Progenitor cell of endocrine pancreas (in vitro differentiated cells): ENCODE measurements at regions not wholly inside any gene's neighbourhood (a gene's known extent, or its start where the extent isn't known, plus 50 kb on each side); places are given as distances from the start of the nearest gene placed in this dataset.

Experiments used
- DNase-seq: peaks from one replicate; pipeline ENCODE4 v3.0.0; 2021; ENCODE audit warnings: low spot score; ENCODE audit not compliant: unreplicated experiment
- H3K27ac Mint-ChIP-seq: 2 replicates; pipeline ENCODE4 v1.8.0; 2021; ENCODE audit warnings: mild to moderate bottlenecking, moderate library complexity, mixed read lengths
- H3K27me3 Mint-ChIP-seq: 2 replicates; pipeline ENCODE4 v1.8.0; 2021; ENCODE audit warnings: mixed read lengths
- H3K36me3 Mint-ChIP-seq: 2 replicates; pipeline ENCODE4 v1.8.0; 2022; ENCODE audit warnings: mixed read lengths; ENCODE audit not compliant: insufficient read depth
- H3K4me1 Mint-ChIP-seq: 2 replicates; pipeline ENCODE4 v1.8.0; 2021; ENCODE audit warnings: low read depth, mixed read lengths
- H3K4me3 Mint-ChIP-seq: 2 replicates; pipeline ENCODE4 v1.8.0; 2021; ENCODE audit warnings: low read depth, mild to moderate bottlenecking, moderate library complexity, mixed read lengths
- H3K9me3 Mint-ChIP-seq: 2 replicates; pipeline ENCODE4 v1.8.0; 2021; ENCODE audit warnings: low read depth, mixed read lengths
- TF ChIP-seq, protein P1 (sequence below): fragments of 200-600 bp; sonication (generic); IDR thresholded peaks from one replicate; pipeline ENCODE4 v1.5.0; 2021; ENCODE audit warnings: antibody characterized with exemption, mild to moderate bottlenecking; ENCODE audit not compliant: unreplicated experiment

DNA sequence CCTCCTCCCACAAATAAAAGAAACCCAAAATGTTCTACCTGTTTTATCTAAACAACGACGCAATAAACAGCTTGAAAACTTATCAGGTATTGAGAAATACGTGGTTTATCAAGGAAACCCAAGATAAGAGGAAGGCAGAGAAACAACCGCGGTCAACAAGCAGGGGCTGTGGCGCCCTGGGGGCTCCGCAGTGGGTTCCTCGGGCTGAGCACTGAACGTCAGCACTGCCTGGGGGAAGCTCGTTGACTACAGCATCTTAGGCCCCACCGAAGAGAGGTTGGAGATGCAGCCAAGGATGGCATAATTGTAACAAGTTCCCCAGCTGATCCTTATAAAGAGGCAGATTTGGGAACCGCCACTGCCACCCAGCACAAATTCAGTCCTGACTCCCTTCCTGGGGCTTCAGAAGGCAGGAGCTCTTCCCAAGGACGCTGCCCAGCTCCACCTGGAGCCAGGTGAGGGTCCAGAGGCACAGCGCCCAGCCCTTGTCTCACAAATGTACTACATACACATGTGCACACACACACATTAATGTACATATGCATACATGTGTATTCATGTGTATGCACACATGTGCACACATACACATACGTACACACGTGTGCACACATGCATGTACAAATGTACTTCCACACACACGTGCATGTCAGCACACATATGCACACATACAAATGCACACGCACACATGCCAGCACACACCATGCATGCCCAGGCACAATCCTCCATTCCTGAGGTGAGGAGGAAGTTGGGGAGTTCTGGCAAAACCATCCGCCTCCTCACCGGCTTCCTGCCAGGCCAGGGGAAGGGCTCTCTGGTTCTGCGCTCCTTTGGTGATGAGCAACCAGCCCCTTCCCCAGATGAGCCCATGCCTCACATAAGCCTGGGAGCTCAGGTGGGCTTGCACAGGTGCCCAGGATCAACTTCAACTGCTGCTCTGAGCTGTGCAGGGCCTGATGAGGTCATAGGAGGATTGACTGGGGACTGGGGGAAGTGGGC is 251.1 kb downstream of the NPHP4 start:
- DNase-seq: no peak

DNA sequence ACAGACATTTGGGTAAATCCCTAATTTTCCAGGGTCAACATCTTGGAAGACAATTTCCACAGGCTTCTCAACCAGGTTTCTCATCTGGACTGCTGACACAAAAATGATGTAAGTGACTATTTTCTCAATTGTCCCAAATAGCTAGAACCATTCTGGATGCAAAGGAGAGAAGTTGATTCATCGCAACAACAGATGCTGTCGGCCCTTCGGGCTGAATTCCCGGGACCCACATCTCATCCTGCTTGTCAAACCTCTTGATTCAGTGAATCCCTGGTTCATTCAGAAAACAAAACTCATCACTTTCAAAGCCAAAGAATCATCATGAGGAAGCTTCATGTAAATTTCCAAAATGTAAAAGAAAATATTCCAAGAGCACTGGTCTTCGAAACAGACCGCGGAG is 251.8 kb downstream of the NPHP4 start:
- H3K4me3 Mint-ChIP-seq: no peak overlapping the region
- peaks cover 3% of the 10 kb centered on the region for H3K9me3 Mint-ChIP-seq
- peaks cover 19% of the 10 kb centered on the region for H3K27me3 Mint-ChIP-seq
- H3K36me3 Mint-ChIP-seq: no peaks in the 10 kb centered on the region
- no peak for DNase-seq
- H3K27ac Mint-ChIP-seq: no peak overlapping the region
- no peaks in the 10 kb centered on the region for H3K4me1 Mint-ChIP-seq
- TF ChIP-seq, protein P1, sequence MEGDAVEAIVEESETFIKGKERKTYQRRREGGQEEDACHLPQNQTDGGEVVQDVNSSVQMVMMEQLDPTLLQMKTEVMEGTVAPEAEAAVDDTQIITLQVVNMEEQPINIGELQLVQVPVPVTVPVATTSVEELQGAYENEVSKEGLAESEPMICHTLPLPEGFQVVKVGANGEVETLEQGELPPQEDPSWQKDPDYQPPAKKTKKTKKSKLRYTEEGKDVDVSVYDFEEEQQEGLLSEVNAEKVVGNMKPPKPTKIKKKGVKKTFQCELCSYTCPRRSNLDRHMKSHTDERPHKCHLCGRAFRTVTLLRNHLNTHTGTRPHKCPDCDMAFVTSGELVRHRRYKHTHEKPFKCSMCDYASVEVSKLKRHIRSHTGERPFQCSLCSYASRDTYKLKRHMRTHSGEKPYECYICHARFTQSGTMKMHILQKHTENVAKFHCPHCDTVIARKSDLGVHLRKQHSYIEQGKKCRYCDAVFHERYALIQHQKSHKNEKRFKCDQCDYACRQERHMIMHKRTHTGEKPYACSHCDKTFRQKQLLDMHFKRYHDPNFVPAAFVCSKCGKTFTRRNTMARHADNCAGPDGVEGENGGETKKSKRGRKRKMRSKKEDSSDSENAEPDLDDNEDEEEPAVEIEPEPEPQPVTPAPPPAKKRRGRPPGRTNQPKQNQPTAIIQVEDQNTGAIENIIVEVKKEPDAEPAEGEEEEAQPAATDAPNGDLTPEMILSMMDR: no peak

More for the DNA sequence above, 251.1 kb downstream of the NPHP4 start:
- Mint-ChIP-seq H3K27me3 (peaks cover 19% of the 10 kb centered on the region), H3K27ac (no peak overlapping the region), H3K4me3 (no peak overlapping the region), H3K4me1 (no peaks in the 10 kb centered on the region), H3K36me3 (no peaks in the 10 kb centered on the region), H3K9me3 (peaks cover 3% of the 10 kb centered on the region)
- TF ChIP-seq, protein P1: no peak

DNA sequence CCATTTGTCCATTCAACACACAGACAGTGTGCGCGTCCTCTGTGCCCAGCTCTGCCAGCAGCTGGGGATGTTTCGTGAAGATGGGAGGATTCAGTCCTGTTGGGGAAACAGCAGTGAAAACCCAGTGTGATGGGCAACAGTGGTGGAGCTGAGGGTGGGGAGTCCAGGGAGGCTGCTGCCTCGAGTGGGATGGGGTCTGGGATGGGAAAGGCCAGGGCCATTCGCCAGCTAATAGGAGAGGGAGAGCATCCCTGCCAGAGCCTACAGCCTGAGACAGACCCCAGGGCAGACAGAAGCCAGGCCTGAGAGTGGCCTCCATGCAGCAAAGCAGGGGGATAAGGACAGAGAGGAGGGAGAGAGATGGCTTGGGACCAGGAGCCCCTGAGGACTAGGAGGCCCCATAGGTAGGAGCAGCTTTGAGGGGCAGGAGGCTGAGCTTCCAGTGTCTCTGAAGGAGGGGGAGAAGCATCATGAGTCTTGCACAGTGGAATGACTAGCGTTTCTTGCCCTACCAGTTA is 252.6 kb downstream of the NPHP4 start:
- no peak for DNase-seq
- peaks cover 3% of the 10 kb centered on the region for H3K9me3 Mint-ChIP-seq
- peaks cover 15% of the 10 kb centered on the region for H3K27me3 Mint-ChIP-seq
- H3K4me1 Mint-ChIP-seq: no peaks in the 10 kb centered on the region
- TF ChIP-seq, protein P1: no peak
- H3K36me3 Mint-ChIP-seq: no peaks in the 10 kb centered on the region
- H3K27ac Mint-ChIP-seq: no peak overlapping the region
- H3K4me3 Mint-ChIP-seq: no peak overlapping the region

DNA sequence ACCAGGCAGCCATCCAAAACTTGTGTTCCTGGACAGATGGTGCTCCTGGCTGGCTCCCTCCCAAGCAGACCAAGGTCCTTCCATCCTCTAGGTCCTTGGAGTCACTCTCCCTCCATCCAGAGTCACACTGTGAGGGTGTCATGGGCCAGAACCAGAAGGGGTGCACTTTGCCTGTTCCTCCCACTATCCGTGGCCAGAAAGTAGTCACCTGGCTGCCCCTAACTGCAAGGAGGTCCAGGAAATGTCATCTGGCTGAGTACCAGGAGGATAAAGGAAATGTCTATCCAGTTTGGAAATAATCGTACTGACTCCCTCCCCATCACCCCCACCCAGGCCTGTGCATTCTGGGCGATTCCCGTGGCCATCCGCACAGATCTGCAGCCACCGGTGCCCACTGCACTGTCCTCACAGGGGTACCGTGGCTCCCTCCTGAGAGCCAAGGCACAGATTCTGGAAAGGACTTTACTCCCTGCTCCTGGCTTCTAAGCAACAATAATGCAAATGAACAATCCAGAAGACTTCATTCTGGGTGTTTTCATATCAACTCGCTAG is 253.2 kb downstream of the NPHP4 start:
- peaks cover 3% of the 10 kb centered on the region for H3K9me3 Mint-ChIP-seq
- no peaks in the 10 kb centered on the region for H3K36me3 Mint-ChIP-seq

DNA sequence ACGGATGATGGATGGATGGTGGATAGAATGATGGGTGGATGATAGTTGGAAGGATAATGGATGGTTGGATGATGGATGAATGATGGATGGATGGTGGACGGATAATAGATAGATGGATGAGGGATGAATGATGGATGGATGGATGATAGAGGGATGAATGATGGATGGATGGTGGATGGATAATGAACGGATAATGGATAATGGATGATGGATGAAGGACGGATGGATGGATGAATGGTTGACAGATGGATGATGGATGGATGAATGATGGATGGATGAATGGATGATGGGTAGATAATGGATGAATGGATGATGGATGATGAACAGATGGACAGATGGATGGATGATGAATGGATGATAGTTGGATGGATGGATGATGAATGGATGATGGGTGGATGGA is 255.1 kb downstream of the NPHP4 start:
- Mint-ChIP-seq H3K4me1 (no peaks in the 10 kb centered on the region), H3K36me3 (no peaks in the 10 kb centered on the region), H3K4me3 (no peak overlapping the region), H3K9me3 (peaks cover 3% of the 10 kb centered on the region), H3K27ac (no peak overlapping the region), H3K27me3 (peaks cover 17% of the 10 kb centered on the region)
- DNase-seq: no peak
- TF ChIP-seq, protein P1: no peak

More for the DNA sequence above, 253.2 kb downstream of the NPHP4 start:
- DNase-seq: no peak
- Mint-ChIP-seq H3K4me3 (no peak overlapping the region), H3K27me3 (peaks cover 14% of the 10 kb centered on the region), H3K27ac (no peak overlapping the region), H3K4me1 (no peaks in the 10 kb centered on the region)
- TF ChIP-seq, protein P1: no peak
